Activated naive CD8-positive, alpha-beta T cell treated with anti-CD3 and anti-CD28 coated beads, Interleukin-2, amount 10 ng/mL, durations not matched to agents 7 days and 5 days (primary cell): ENCODE measurements at regions not wholly inside any gene's neighbourhood (a gene's known extent, or its start where the extent isn't known, plus 50 kb on each side); places are given as distances from the start of the nearest gene placed in this dataset.

Experiments
- ATAC-seq: fragments of 150-1000 bp; cut with Tn5 transposase; one replicate; pipeline ENCODE4 v1.10.0; 2021; ENCODE audit warnings: low read depth, moderate library complexity
- POLR2A ChIA-PET: fragments of 350-600 bp; sonication (Branson Sonifier 250); formaldehyde crosslinking; loops from one replicate; lab custom pipeline; 2021; ENCODE audit warnings: antibody characterized with exemption; lab: Charles Lee
- DNase-seq: peaks from one replicate; pipeline ENCODE4 v3.0.0; 2021
- H3K27ac Mint-ChIP-seq: one replicate; pipeline ENCODE4 v1.8.0; 2022; ENCODE audit warnings: mild to moderate bottlenecking, mixed read lengths
- H3K27me3 Mint-ChIP-seq: one replicate; pipeline ENCODE4 v1.8.0; 2022; ENCODE audit warnings: mild to moderate bottlenecking, moderate library complexity, mixed read lengths
- H3K36me3 Mint-ChIP-seq: one replicate; pipeline ENCODE4 v1.8.0; 2021; ENCODE audit warnings: mild to moderate bottlenecking, mixed read lengths
- H3K4me1 Mint-ChIP-seq: one replicate; pipeline ENCODE4 v1.8.0; 2021; ENCODE audit warnings: mixed read lengths
- H3K4me3 Mint-ChIP-seq: one replicate; pipeline ENCODE4 v1.8.0; 2022; ENCODE audit warnings: mild to moderate bottlenecking, moderate library complexity, mixed read lengths
- H3K9me3 Mint-ChIP-seq: one replicate; pipeline ENCODE4 v1.8.0; 2021; ENCODE audit warnings: mixed read lengths

DNA sequence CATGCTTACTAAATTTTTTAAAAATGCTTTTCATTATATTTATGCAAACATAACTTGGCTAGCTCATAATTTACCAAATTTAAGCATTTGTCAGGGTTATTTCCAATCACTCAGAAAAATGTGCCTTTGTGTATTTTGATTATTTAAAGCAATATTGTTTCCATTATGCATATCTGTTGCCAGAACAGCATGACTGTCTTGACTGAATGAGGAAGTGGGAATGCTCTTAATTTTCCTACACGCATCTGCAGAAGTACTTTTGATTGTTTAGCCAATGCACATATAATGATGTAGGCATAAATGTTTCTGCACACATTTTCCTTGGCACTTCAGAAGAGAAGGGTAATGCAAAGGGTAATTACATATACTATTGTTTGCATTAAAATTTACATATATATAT lies 92.5 kb upstream of the ADGRL2 start:
- no peak overlapping the region for H3K4me3 Mint-ChIP-seq
- DNase-seq (no peak), ATAC-seq (no peak)
- no peaks in the 10 kb centered on the region for H3K9me3 Mint-ChIP-seq
- H3K27ac Mint-ChIP-seq: no peak overlapping the region
- H3K4me1 Mint-ChIP-seq: no peaks in the 10 kb centered on the region
- POLR2A ChIA-PET: no interaction called here
- no peaks in the 10 kb centered on the region for H3K36me3 Mint-ChIP-seq
- H3K27me3 Mint-ChIP-seq: no peaks in the 10 kb centered on the region

DNA sequence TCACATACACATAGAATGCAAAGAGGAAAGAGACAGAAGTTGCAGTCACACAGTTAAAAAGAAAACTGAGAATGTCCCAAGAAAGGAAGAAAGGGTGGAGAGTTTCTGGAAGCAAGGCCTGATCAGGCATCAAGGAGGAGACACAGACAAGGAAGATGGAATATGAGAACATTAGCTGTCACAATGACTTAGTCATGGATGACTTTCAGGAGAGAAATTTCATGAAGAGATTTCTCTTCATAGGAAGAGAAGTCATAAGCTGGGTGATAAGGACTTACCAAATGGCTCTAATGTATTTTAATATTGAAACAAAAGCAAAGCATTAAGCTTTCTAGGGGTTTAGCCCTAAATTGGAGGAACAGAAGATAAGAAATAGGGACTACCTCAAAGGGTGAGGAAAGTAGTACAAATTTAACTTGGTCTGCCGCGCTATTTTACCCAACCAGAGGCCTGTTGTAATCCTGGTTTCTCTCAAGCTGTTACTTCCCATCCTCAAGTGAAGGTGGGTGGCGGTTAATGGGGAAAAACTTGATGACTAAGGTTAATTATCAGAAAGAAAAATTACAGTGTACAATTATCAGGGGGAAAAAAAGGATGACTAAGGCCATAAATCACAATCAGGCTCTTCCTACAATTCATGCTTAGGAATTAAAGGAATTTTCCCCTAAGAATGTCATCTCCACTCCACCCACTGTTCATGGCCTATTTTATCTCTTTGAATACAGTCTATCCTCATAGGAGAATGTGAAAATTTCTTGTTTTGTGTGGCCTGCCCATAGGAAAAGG lies 93.9 kb upstream of the ADGRL2 start:
- POLR2A ChIA-PET: no interaction called here
- no peak for DNase-seq
- H3K27me3 Mint-ChIP-seq: no peaks in the 10 kb centered on the region
- ATAC-seq: no peak
- H3K27ac Mint-ChIP-seq: no peak overlapping the region
- no peaks in the 10 kb centered on the region for H3K4me1 Mint-ChIP-seq
- H3K4me3 Mint-ChIP-seq: no peak overlapping the region
- no peaks in the 10 kb centered on the region for H3K9me3 Mint-ChIP-seq
- H3K36me3 Mint-ChIP-seq: no peaks in the 10 kb centered on the region

- Mint-ChIP-seq H3K27ac (no peak overlapping the region), H3K4me3 (no peak overlapping the region), H3K27me3 (no peaks in the 10 kb centered on the region), H3K9me3 (no peaks in the 10 kb centered on the region), H3K36me3 (no peaks in the 10 kb centered on the region), H3K4me1 (no peaks in the 10 kb centered on the region)
- no peak for ATAC-seq
- POLR2A ChIA-PET: no interaction called here
- DNase-seq: no peak
These were observed 96.8 kb upstream of the ADGRL2 start for GRCh38 chr1:81703756-81704463.

DNA sequence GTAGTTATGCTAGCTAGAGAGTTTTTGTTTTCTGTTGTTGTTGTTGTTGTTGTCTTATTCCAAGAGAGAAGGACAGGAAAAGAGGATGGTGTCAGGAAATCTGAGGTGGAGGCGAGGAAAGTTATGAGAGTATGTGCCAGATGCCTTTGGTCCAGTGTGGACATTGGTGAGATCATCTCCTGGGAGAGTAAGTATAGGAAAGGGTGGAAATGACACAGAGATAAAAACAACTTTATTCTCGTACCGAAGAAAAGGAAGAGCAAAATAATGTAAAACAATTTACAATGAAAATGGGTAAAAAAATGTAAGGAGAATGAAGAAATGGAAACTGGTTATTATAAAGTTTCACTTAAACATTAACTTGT lies 97.4 kb upstream of the ADGRL2 start:
- Mint-ChIP-seq H3K9me3 (no peaks in the 10 kb centered on the region), H3K27me3 (no peaks in the 10 kb centered on the region), H3K4me1 (no peaks in the 10 kb centered on the region), H3K4me3 (no peak overlapping the region), H3K27ac (no peak overlapping the region), H3K36me3 (no peaks in the 10 kb centered on the region)
- ATAC-seq: no peak
- DNase-seq: no peak
- POLR2A ChIA-PET: no interaction called here

DNA sequence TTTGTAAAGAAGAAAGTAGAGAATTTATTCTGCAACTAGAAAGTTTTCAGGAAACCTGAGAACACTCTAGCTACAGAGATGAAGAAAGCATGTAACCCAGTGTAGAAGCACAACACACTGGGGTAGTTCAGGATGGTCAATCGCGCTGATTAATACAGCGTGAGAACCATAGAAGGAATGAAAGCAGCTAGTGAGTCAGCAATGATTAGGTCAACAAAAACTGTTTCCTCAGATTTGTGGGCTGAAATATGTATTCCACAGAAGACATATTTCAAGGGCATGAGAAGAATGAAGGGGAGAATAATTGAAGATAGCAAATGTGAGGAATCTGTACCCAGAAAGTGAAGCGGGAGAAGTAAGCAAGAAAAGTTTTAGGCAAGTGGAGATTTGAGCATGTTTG lies 97.8 kb upstream of the ADGRL2 start:
- H3K4me3 Mint-ChIP-seq: no peak overlapping the region
- H3K9me3 Mint-ChIP-seq: no peaks in the 10 kb centered on the region
- no peaks in the 10 kb centered on the region for H3K27me3 Mint-ChIP-seq
- DNase-seq (no peak), ATAC-seq (no peak)
- H3K27ac Mint-ChIP-seq: no peak overlapping the region
- POLR2A ChIA-PET: no interaction called here
- no peaks in the 10 kb centered on the region for H3K36me3 Mint-ChIP-seq
- H3K4me1 Mint-ChIP-seq: no peaks in the 10 kb centered on the region

GRCh38 chr1:81702079-81702715 lies 98.5 kb upstream of the ADGRL2 start:
- Mint-ChIP-seq H3K27me3 (no peaks in the 10 kb centered on the region), H3K27ac (no peak overlapping the region), H3K4me3 (no peak overlapping the region), H3K9me3 (no peaks in the 10 kb centered on the region), H3K4me1 (no peaks in the 10 kb centered on the region), H3K36me3 (no peaks in the 10 kb centered on the region)
- ATAC-seq (no peak), DNase-seq (no peak)
- POLR2A ChIA-PET: no interaction called here

DNA sequence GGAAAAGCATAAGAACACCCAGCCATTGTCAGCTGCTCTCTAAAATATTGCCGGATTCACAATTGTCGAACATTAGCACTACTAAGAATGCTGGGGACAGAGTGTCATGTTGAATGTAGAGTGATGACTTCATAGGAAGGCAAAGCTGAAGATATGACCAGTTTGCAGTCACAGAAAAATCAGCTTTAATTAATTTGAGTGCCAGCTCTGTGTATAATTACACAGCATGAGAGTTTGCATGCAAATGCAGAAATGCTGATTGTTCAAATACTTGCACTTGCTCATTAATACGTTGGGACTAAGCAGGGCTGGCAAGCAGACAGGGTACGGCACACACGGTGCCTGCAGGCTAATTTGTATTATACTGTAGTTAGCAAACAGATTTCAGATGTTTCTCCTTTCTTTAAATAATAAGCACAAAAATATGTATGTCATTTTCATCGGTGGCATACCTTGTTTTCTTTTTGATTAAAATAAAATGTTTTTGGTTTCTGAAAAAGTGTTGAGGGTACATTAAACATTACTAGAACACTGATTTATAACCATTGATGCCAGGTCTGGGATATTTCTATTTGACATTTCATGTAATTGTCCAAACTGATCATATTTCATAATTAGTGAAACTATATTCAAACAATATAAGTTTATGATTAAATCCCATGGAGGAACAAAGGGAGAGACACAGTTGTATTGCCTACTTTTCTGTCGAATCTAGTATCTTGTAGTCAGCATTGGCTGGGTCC lies 99.8 kb upstream of the ADGRL2 start:
- Mint-ChIP-seq H3K9me3 (no peaks in the 10 kb centered on the region), H3K27me3 (no peaks in the 10 kb centered on the region), H3K4me3 (no peak overlapping the region), H3K4me1 (no peaks in the 10 kb centered on the region), H3K36me3 (no peaks in the 10 kb centered on the region), H3K27ac (no peak overlapping the region)
- DNase-seq (no peak), ATAC-seq (no peak)
- POLR2A ChIA-PET: no interaction called here

- H3K4me1 Mint-ChIP-seq: no peaks in the 10 kb centered on the region
- no peak for ATAC-seq
- H3K9me3 Mint-ChIP-seq: no peaks in the 10 kb centered on the region
- POLR2A ChIA-PET: no interaction called here
- DNase-seq: no peak
- H3K36me3 Mint-ChIP-seq: no peaks in the 10 kb centered on the region
- no peak overlapping the region for H3K4me3 Mint-ChIP-seq
- H3K27ac Mint-ChIP-seq: no peak overlapping the region
- no peaks in the 10 kb centered on the region for H3K27me3 Mint-ChIP-seq
These were observed 101.5 kb upstream of the ADGRL2 start for GRCh38 chr1:81699234-81699633.

GRCh38 chr1:81695741-81696140 lies 105.0 kb upstream of the ADGRL2 start:
- POLR2A ChIA-PET: no interaction called here
- no peaks in the 10 kb centered on the region for H3K36me3 Mint-ChIP-seq
- no peaks in the 10 kb centered on the region for H3K9me3 Mint-ChIP-seq

GRCh38 chr1:81693316-81693715 lies 107.4 kb upstream of the ADGRL2 start:
- H3K27me3 Mint-ChIP-seq: no peaks in the 10 kb centered on the region
- no peak overlapping the region for H3K4me3 Mint-ChIP-seq
- POLR2A ChIA-PET: no interaction called here
- no peak overlapping the region for H3K27ac Mint-ChIP-seq
- no peaks in the 10 kb centered on the region for H3K9me3 Mint-ChIP-seq
- H3K4me1 Mint-ChIP-seq: no peaks in the 10 kb centered on the region
- DNase-seq: no peak
- H3K36me3 Mint-ChIP-seq: no peaks in the 10 kb centered on the region
- no peak for ATAC-seq

More at GRCh38 chr1:81695741-81696140, 105.0 kb upstream of the ADGRL2 start:
- Mint-ChIP-seq H3K4me3 (no peak overlapping the region), H3K27ac (no peak overlapping the region), H3K27me3 (no peaks in the 10 kb centered on the region), H3K4me1 (no peaks in the 10 kb centered on the region)
- no peak for ATAC-seq
- DNase-seq: no peak

- Mint-ChIP-seq H3K4me1 (no peaks in the 10 kb centered on the region), H3K4me3 (no peak overlapping the region), H3K27me3 (no peaks in the 10 kb centered on the region), H3K9me3 (peaks cover 1% of the 10 kb centered on the region), H3K36me3 (no peaks in the 10 kb centered on the region), H3K27ac (no peak overlapping the region)
- POLR2A ChIA-PET: no interaction called here
- ATAC-seq: no peak
- DNase-seq: no peak
These were observed 109.9 kb upstream of the ADGRL2 start for GRCh38 chr1:81690676-81691453.

DNA sequence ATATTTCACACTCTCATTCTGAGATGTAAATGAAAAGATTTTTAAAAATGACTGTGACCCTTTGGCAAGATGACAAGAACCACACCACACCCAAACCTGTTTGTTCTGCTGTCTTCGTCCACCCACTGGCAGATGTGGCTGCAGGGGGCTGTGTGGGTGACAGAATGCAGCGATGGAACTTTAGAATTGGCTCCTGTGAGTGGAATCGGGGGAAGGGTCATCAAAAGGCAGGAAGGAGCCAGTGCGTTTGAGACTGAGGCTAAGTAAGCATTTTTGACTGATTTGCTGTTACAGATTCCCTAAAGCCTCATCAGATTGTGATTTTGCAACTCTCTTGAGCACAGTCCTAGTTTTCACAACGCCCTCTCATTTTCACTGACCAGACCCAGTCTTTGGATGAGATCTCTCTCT lies 111.2 kb upstream of the ADGRL2 start:
- H3K4me1 Mint-ChIP-seq: no peaks in the 10 kb centered on the region
- H3K4me3 Mint-ChIP-seq: no peak overlapping the region
- POLR2A ChIA-PET: no interaction called here
- no peaks in the 10 kb centered on the region for H3K36me3 Mint-ChIP-seq
- no peaks in the 10 kb centered on the region for H3K27me3 Mint-ChIP-seq
- DNase-seq (no peak), ATAC-seq (no peak)
- H3K27ac Mint-ChIP-seq: no peak overlapping the region
- H3K9me3 Mint-ChIP-seq: peaks cover 1% of the 10 kb centered on the region

DNA sequence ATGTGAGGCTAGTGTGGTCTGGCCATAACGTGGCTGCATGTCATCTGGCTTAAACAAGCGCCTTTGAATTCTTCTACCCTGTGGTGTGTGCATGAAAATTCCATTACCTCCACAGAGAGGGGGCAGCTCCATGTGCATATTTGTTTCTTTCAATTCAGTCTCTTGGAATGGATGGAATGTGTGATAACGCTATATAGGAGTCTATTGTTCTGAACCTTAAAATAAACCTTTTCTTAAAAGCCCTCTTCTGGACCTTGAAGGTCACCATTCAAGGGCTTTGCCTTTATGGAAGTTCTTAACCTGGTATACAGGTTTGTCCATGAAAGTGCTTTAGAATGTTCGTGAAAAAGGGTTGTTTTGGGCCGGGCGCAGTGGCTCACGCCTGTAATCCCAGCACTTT lies 118.2 kb upstream of the ADGRL2 start:
- POLR2A ChIA-PET: no interaction called here
- ATAC-seq (no peak), DNase-seq (no peak)
- H3K4me3 Mint-ChIP-seq: no peak overlapping the region
- H3K9me3 Mint-ChIP-seq: peaks cover 3% of the 10 kb centered on the region
- no peaks in the 10 kb centered on the region for H3K27me3 Mint-ChIP-seq
- no peaks in the 10 kb centered on the region for H3K4me1 Mint-ChIP-seq
- H3K36me3 Mint-ChIP-seq: no peaks in the 10 kb centered on the region
- no peak overlapping the region for H3K27ac Mint-ChIP-seq
